ENCODE measurements at regions not wholly inside any gene's neighbourhood (a gene's known extent, or its start where the extent isn't known, plus 50 kb on each side); places are given as distances from the start of the nearest gene placed in this dataset.

DNA sequence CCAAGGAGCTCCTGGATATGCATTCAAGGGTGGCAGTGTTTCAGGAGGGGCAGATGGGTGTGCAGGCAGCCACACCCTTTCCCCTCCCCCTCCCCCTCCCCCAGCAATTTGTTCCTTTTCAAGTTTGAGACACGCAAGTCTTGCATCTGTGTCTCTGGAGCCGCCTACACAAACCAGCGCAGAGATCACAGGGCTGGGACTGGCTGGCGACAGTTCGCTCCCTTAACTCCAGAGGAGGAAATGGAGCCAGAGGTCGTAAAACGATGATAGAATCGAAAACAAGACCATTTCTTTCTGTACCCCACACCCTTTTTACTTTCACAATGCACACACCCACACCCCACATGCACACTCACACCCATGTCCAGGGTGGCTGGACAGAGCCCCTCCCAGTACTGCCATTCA is 163.1 kb downstream of the LY86 start:
- TF ChIP-seq POLR2A (IDR thresholded peaks at IDR 0.05) (no peak), POLR2AphosphoS5 (IDR thresholded peaks at IDR 0.05) (no peak)
- TF ChIP-seq, protein P1, sequence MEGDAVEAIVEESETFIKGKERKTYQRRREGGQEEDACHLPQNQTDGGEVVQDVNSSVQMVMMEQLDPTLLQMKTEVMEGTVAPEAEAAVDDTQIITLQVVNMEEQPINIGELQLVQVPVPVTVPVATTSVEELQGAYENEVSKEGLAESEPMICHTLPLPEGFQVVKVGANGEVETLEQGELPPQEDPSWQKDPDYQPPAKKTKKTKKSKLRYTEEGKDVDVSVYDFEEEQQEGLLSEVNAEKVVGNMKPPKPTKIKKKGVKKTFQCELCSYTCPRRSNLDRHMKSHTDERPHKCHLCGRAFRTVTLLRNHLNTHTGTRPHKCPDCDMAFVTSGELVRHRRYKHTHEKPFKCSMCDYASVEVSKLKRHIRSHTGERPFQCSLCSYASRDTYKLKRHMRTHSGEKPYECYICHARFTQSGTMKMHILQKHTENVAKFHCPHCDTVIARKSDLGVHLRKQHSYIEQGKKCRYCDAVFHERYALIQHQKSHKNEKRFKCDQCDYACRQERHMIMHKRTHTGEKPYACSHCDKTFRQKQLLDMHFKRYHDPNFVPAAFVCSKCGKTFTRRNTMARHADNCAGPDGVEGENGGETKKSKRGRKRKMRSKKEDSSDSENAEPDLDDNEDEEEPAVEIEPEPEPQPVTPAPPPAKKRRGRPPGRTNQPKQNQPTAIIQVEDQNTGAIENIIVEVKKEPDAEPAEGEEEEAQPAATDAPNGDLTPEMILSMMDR (IDR thresholded peaks at IDR 0.05): no peak
